Smooth muscle cell (in vitro differentiated cells): ENCODE measurements at regions not wholly inside any gene's neighbourhood (a gene's known extent, or its start where the extent isn't known, plus 50 kb on each side); places are given as distances from the start of the nearest gene placed in this dataset.

ENCODE experiments used
- DNase-seq: peaks from one replicate; lab custom pipeline; 2025; ENCODE audit not compliant: unreplicated experiment; lab: John Stamatoyannopoulos, UW
- H2AFZ ChIP-seq: fragments of 200-600 bp; sonication (generic); 2 replicates; pipeline ENCODE4 v1.6.0; 2016; ENCODE audit warnings: antibody characterized with exemption, low read depth, mild to moderate bottlenecking
- H3F3A ChIP-seq: fragments of 200-600 bp; sonication (generic); 2 replicates; pipeline ENCODE4 v1.6.0; 2017; ENCODE audit warnings: antibody characterized with exemption, low read depth
- H3K27ac ChIP-seq: fragments of 200-600 bp; sonication (generic); 2 replicates; pipeline ENCODE4 v1.5.1; 2016; ENCODE audit warnings: low read depth, mild to moderate bottlenecking
- H3K27me3 ChIP-seq: fragments of 200-600 bp; sonication (generic); 2 replicates; pipeline ENCODE4 v1.6.1; 2016; ENCODE audit warnings: low read depth, mild to moderate bottlenecking
- H3K36me3 ChIP-seq: fragments of 200-600 bp; sonication (generic); 2 replicates; pipeline ENCODE4 v1.5.1; 2016; ENCODE audit warnings: low read depth
- H3K4me1 ChIP-seq: fragments of 200-600 bp; sonication (generic); 2 replicates; pipeline ENCODE4 v1.5.1; 2016; ENCODE audit warnings: low read depth
- H3K4me2 ChIP-seq: fragments of 200-600 bp; sonication (generic); 2 replicates; pipeline ENCODE4 v1.6.0; 2016; ENCODE audit warnings: mild to moderate bottlenecking
- H3K4me3 ChIP-seq: fragments of 200-600 bp; sonication (generic); 2 replicates; pipeline ENCODE4 v1.5.1; 2016; ENCODE audit warnings: mild to moderate bottlenecking
- H3K79me2 ChIP-seq: fragments of 200-600 bp; sonication (generic); 2 replicates; pipeline ENCODE4 v1.6.0; 2016; ENCODE audit warnings: low read depth, mild to moderate bottlenecking
- H3K9ac ChIP-seq: fragments of 200-600 bp; sonication (generic); 2 replicates; pipeline ENCODE4 v1.6.0; 2016; ENCODE audit warnings: low read depth
- H3K9me3 ChIP-seq: fragments of 200-600 bp; sonication (generic); replicated peaks from 2 replicates; pipeline ENCODE4 v1.5.1; 2016; ENCODE audit warnings: low read depth
- H4K20me1 ChIP-seq: fragments of 200-600 bp; sonication (generic); 2 replicates; pipeline ENCODE4 v1.6.0; 2016; ENCODE audit warnings: low read depth
- CTCF ChIP-seq: fragments of 200-600 bp; sonication (generic); IDR thresholded peaks from 2 replicates; pipeline ENCODE4 v1.5.1; 2017; ENCODE audit warnings: borderline replicate concordance, mild to moderate bottlenecking, antibody characterized with exemption; ENCODE audit not compliant: insufficient read depth, poor library complexity, severe bottlenecking
- WGBS: methylation state at CpG from one replicate; pipeline ENCODE4 v1.1.7; 2016; ENCODE audit warnings: low lambda C conversion rate; 5-methylcytosine and 5-hydroxymethylcytosine counted together

- WGBS, result 87% methylated on average over 2 of the region's 2 CpGs
- no peaks in the 10 kb centered on the region for H3K4me1 ChIP-seq
- H3K4me2 ChIP-seq, result no peak overlapping the region
- no peak for TF ChIP-seq CTCF
- H3K36me3 ChIP-seq, result no peaks in the 10 kb centered on the region
- no peak overlapping the region for H2AFZ ChIP-seq
- no peaks in the 10 kb centered on the region for H4K20me1 ChIP-seq
- H3K27ac ChIP-seq, result no peak overlapping the region
- no peaks in the 10 kb centered on the region for H3K9me3 ChIP-seq
- no peak overlapping the region for H3K9ac ChIP-seq
- H3K79me2 ChIP-seq, result no peaks in the 10 kb centered on the region
- no peak for DNase-seq
- H3K27me3 ChIP-seq, result peaks cover 5% of the 10 kb centered on the region
- no peaks in the 10 kb centered on the region for H3F3A ChIP-seq
- no peak overlapping the region for H3K4me3 ChIP-seq
Observed at GRCh38 chr2:194567661-194568017, 1089.4 kb upstream of the SLC39A10 start.

- Histone ChIP-seq H3K9me3 (no peaks in the 10 kb centered on the region), H3K4me3 (no peak overlapping the region), H3F3A (no peaks in the 10 kb centered on the region), H3K9ac (no peak overlapping the region), H3K27ac (no peak overlapping the region), H3K36me3 (no peaks in the 10 kb centered on the region), H2AFZ (no peak overlapping the region), H3K4me1 (no peaks in the 10 kb centered on the region), H3K27me3 (peaks cover 5% of the 10 kb centered on the region), H4K20me1 (no peaks in the 10 kb centered on the region), H3K4me2 (no peak overlapping the region), H3K79me2 (no peaks in the 10 kb centered on the region)
- TF ChIP-seq CTCF, result no peak
- WGBS, result 88% methylated on average over 1 of the region's 1 CpG
- DNase-seq, result no peak
Observed at GRCh38 chr2:194566907-194567660, 1089.9 kb upstream of the SLC39A10 start.

GRCh38 chr2:194564422-194564821 lies 1092.6 kb upstream of the SLC39A10 start:
- Histone ChIP-seq H3K27me3 (peaks cover 5% of the 10 kb centered on the region), H3K27ac (no peak overlapping the region), H3K36me3 (no peaks in the 10 kb centered on the region), H3K79me2 (no peaks in the 10 kb centered on the region), H3K4me3 (no peak overlapping the region), H4K20me1 (no peaks in the 10 kb centered on the region), H3K4me1 (no peaks in the 10 kb centered on the region), H3K9ac (no peak overlapping the region), H3K4me2 (no peak overlapping the region), H3K9me3 (no peaks in the 10 kb centered on the region), H2AFZ (no peak overlapping the region), H3F3A (no peaks in the 10 kb centered on the region)
- no peak for TF ChIP-seq CTCF
- no peak for DNase-seq
- 80% methylated on average over 2 of the region's 2 CpGs for WGBS

GRCh38 chr2:194562329-194562728 lies 1094.7 kb upstream of the SLC39A10 start:
- Histone ChIP-seq H3K79me2 (no peaks in the 10 kb centered on the region), H4K20me1 (no peaks in the 10 kb centered on the region), H3K4me1 (no peaks in the 10 kb centered on the region), H3K4me2 (no peak overlapping the region), H3K9ac (no peak overlapping the region), H3K4me3 (no peak overlapping the region), H2AFZ (no peak overlapping the region), H3F3A (no peaks in the 10 kb centered on the region), H3K27ac (no peak overlapping the region), H3K36me3 (no peaks in the 10 kb centered on the region), H3K27me3 (peaks cover 5% of the 10 kb centered on the region), H3K9me3 (no peaks in the 10 kb centered on the region)
- 91% methylated on average over 2 of the region's 2 CpGs for WGBS
- no peak for DNase-seq
- no peak for TF ChIP-seq CTCF
